ENCODE measurements at regions not wholly inside any gene's neighbourhood (a gene's known extent, or its start where the extent isn't known, plus 50 kb on each side); places are given as distances from the start of the nearest gene placed in this dataset.

DNA sequence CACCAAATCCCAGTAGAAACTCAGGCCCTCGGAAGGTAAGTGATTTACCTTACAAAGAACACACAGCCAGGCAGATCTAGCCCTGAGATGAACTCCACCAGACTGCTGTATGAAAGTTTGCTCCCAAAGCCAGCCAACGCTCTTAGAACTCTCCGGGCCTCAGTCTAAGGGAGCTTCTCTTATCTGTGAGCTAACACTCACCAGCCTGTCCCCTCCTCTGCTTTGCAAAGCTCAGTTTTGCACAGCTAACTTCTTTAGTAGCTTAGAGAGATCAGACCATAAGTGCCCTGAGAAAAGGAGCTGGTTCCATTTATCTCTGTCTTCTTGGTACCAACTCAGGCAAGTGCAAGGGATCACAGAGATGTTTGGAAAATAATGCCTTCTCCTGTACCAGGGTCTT lies 195.8 kb upstream of the JUN start:
- no peak for TF ChIP-seq ZNF274 (IDR thresholded peaks at IDR 0.05; ENCODE audit: low read depth, low read length)
- TF ChIP-seq YY1 (IDR thresholded peaks at IDR 0.05; ENCODE audit: insufficient read depth, insufficient read length) = no peak
